ENCODE measurements at regions not wholly inside any gene's neighbourhood (a gene's known extent, or its start where the extent isn't known, plus 50 kb on each side); places are given as distances from the start of the nearest gene placed in this dataset.

- no peak for DNase-seq
- no peaks in the 10 kb centered on the region for H3K27me3 Mint-ChIP-seq (ENCODE audit: insufficient read depth)
- peaks cover 16% of the 10 kb centered on the region for H3K9me3 Mint-ChIP-seq
- no peaks in the 10 kb centered on the region for H3K4me1 Mint-ChIP-seq (ENCODE audit: low read depth)
- TF ChIP-seq CTCF (IDR thresholded peaks at IDR 0.05), result no peak
- H3K27ac Mint-ChIP-seq, result no peak overlapping the region
- no peak overlapping the region for H3K4me3 Mint-ChIP-seq
- H3K36me3 Mint-ChIP-seq (ENCODE audit: low read depth), result no peaks in the 10 kb centered on the region
These were observed 640.5 kb upstream of the GOLIM4 start for GRCh38 chr3:168736202-168736601.

- H3K4me1 Mint-ChIP-seq (ENCODE audit: low read depth), result no peaks in the 10 kb centered on the region
These were observed 634.3 kb upstream of the GOLIM4 start for GRCh38 chr3:168730073-168730472.

GRCh38 chr3:168722091-168722490 is 626.4 kb upstream of the GOLIM4 start:
- Mint-ChIP-seq H3K36me3 (ENCODE audit: low read depth) (no peaks in the 10 kb centered on the region), H3K4me3 (no peak overlapping the region), H3K9me3 (peaks cover 32% of the 10 kb centered on the region), H3K4me1 (ENCODE audit: low read depth) (no peaks in the 10 kb centered on the region), H3K27me3 (ENCODE audit: insufficient read depth) (peaks cover 3% of the 10 kb centered on the region; the same call in 1 of the 2 replicates), H3K27ac (no peak overlapping the region)
- TF ChIP-seq CTCF (IDR thresholded peaks at IDR 0.05), result no peak
- no peak for DNase-seq

More at GRCh38 chr3:168730073-168730472, 634.3 kb upstream of the GOLIM4 start:
- no peaks in the 10 kb centered on the region for H3K27me3 Mint-ChIP-seq (ENCODE audit: insufficient read depth)
- H3K4me3 Mint-ChIP-seq, result no peak overlapping the region
- DNase-seq, result no peak
- H3K36me3 Mint-ChIP-seq (ENCODE audit: low read depth), result no peaks in the 10 kb centered on the region
- peaks cover 26% of the 10 kb centered on the region for H3K9me3 Mint-ChIP-seq
- H3K27ac Mint-ChIP-seq, result no peak overlapping the region
- TF ChIP-seq CTCF (IDR thresholded peaks at IDR 0.05), result no peak

- Mint-ChIP-seq H3K27ac (no peak overlapping the region), H3K4me3 (no peak overlapping the region), H3K9me3 (peaks cover 14% of the 10 kb centered on the region), H3K27me3 (ENCODE audit: insufficient read depth) (0 out of 2 replicates have a peak, but pooled peaks cover 3% of the 10 kb centered on the region), H3K36me3 (ENCODE audit: low read depth) (no peaks in the 10 kb centered on the region; the same call in 1 of the 2 replicates), H3K4me1 (ENCODE audit: low read depth) (no peaks in the 10 kb centered on the region)
- no peak for DNase-seq
- no peak for TF ChIP-seq CTCF (IDR thresholded peaks at IDR 0.05)
These were observed 619.0 kb upstream of the GOLIM4 start for GRCh38 chr3:168714609-168715240.

- Mint-ChIP-seq H3K4me1 (ENCODE audit: low read depth) (no peaks in the 10 kb centered on the region), H3K4me3 (no peak overlapping the region), H3K9me3 (peaks cover 15% of the 10 kb centered on the region), H3K27ac (no peak overlapping the region), H3K36me3 (ENCODE audit: low read depth) (no peaks in the 10 kb centered on the region; the same call in 1 of the 2 replicates), H3K27me3 (ENCODE audit: insufficient read depth) (no peaks in the 10 kb centered on the region)
- DNase-seq, result no peak
- TF ChIP-seq CTCF (IDR thresholded peaks at IDR 0.05), result no peak
These were observed 613.3 kb upstream of the GOLIM4 start for GRCh38 chr3:168709073-168709472.
